Body of pancreas (tissue), 4 donors: ENCODE measurements at regions not wholly inside any gene's neighbourhood (a gene's known extent, or its start where the extent isn't known, plus 50 kb on each side); places are given as distances from the start of the nearest gene placed in this dataset.
"Not testable (repeated sequence)": the region's sequence is repeated elsewhere in the genome, so short reads cannot be mapped to it uniquely, and the experiment has no call there.

Experiments used
- ATAC-seq: fragments of 150-250 bp; one replicate; pipeline ENCODE4 v1.9.1; 2016
- DNase-seq, 4 donors: peaks; one replicate each; pipeline ENCODE4 v3.0.0-alpha.2; 2019
- H3K27ac ChIP-seq, 4 donors: fragments of 200-600 bp; sonication (generic); 1 replicate in 3 of 4; 2 replicates in 1 of 4; pipeline versions ENCODE4 v1.5.1 to v1.6.1; 2016 to 2019; ENCODE audit warnings: mild to moderate bottlenecking in 1 of 4, mixed read lengths in 1 of 4, moderate library complexity in 1 of 4
- H3K27me3 ChIP-seq, 2 donors: fragments of 200-600 bp; sonication (generic); one replicate each; pipeline ENCODE4 v1.6.0; 2016; ENCODE audit warnings: mild to moderate bottlenecking in 1 of 2
- H3K36me3 ChIP-seq, 2 donors: fragments of 200-600 bp; sonication (generic); replicated peaks in 1 of 2; 2 replicates each; pipeline ENCODE4 v1.5.1; 2016; ENCODE audit warnings: low read depth in 2 of 2; ENCODE audit not compliant: insufficient read depth in 1 of 2
- H3K4me1 ChIP-seq: fragments of 200-600 bp; sonication (generic); one replicate; pipeline ENCODE4 v1.6.0; 2016
- H3K4me3 ChIP-seq, 2 donors: fragments of 200-600 bp; sonication (generic); 1 replicate in 1 of 2; 2 replicates in 1 of 2; pipeline ENCODE4 v1.5.1; 2016 to 2019
- H3K9me3 ChIP-seq, 3 donors: fragments of 200-600 bp; sonication (generic); 1 replicate in 2 of 3; 2 replicates in 1 of 3; pipeline ENCODE4 v1.5.1; 2016
- CTCF ChIP-seq, 7 experiments: fragments of 450-650 bp in 4 of 7; fragments of 200-600 bp in 3 of 7; sonication (generic) in 3 of 7; IDR thresholded peaks; one replicate each; pipeline ENCODE4 v1.5.1; 2016 to 2019; ENCODE audit warnings: antibody characterized with exemption in 7 of 7
- POLR2A ChIP-seq, 3 donors: fragments of 450-650 bp; IDR thresholded peaks; one replicate each; pipeline ENCODE4 v1.6.1; 2016; ENCODE audit warnings: antibody characterized with exemption in 3 of 3, mild to moderate bottlenecking in 2 of 3
- WGBS, 2 donors: methylation state at CpG; one replicate each; pipeline ENCODE4 v1.1.5; 2017; 5-methylcytosine and 5-hydroxymethylcytosine counted together
- intact Hi-C: fragments of 100-400 bp; cut with DNase I; formaldehyde crosslinking; loops from one replicate; pipeline ENCODE4 v1.15.1; 2023

- no peaks in the 10 kb centered on the region for H3K36me3 ChIP-seq
- intact Hi-C loops, result no loop called here
- no peak for TF ChIP-seq CTCF (IDR thresholded peaks at IDR 0.05)
- no peak for TF ChIP-seq POLR2A (IDR thresholded peaks at IDR 0.05)
- WGBS, 2 donors, result 51 to 67% methylated on average over 18 to 25 of the region's 26 CpGs
- no peaks in the 10 kb centered on the region for H3K27me3 ChIP-seq
- H3K9me3 ChIP-seq, result no peaks in the 10 kb centered on the region
- DNase-seq (no peak), ATAC-seq (no peak)
- H3K4me3 ChIP-seq, result no peak overlapping the region
- no peak overlapping the region for H3K27ac ChIP-seq
- H3K4me1 ChIP-seq, result no peaks in the 10 kb centered on the region
These were observed 824.7 kb downstream of the KCNJ18 start for GRCh38 chr17:22516861-22517636.

GRCh38 chr17:22517716-22518115, 825.4 kb downstream of the KCNJ18 start:
- Histone ChIP-seq H3K36me3 (no peaks in the 10 kb centered on the region), H3K4me1 (no peaks in the 10 kb centered on the region), H3K9me3 (no peaks in the 10 kb centered on the region), H3K27me3 (no peaks in the 10 kb centered on the region), H3K27ac (no peak overlapping the region), H3K4me3 (no peak overlapping the region)
- no peak for ATAC-seq
- intact Hi-C loops, result no loop called here
- DNase-seq, result no peak
- 38 to 49% methylated on average over 20 of the region's 20 CpGs for WGBS, 2 donors
- TF ChIP-seq CTCF (IDR thresholded peaks at IDR 0.05) (no peak), POLR2A (IDR thresholded peaks at IDR 0.05) (no peak)

GRCh38 chr17:22518185-22518584, 825.9 kb downstream of the KCNJ18 start:
- intact Hi-C loops, result no loop called here
- Histone ChIP-seq H3K4me1 (no peaks in the 10 kb centered on the region), H3K27ac (no peak overlapping the region), H3K27me3 (no peaks in the 10 kb centered on the region), H3K36me3 (no peaks in the 10 kb centered on the region), H3K4me3 (no peak overlapping the region), H3K9me3 (no peaks in the 10 kb centered on the region)
- DNase-seq (no peak), ATAC-seq (no peak)
- 72 to 76% methylated on average over 10 of the region's 10 CpGs for WGBS, 2 donors
- no peak for TF ChIP-seq POLR2A (IDR thresholded peaks at IDR 0.05)
- TF ChIP-seq CTCF (IDR thresholded peaks at IDR 0.05), result no peak

GRCh38 chr17:22548873-22549272, 856.5 kb downstream of the KCNJ18 start:
- DNase-seq, H3K4me3 ChIP-seq, H3K27ac ChIP-seq, intact Hi-C loops, H3K36me3 ChIP-seq, H3K9me3 ChIP-seq, H3K27me3 ChIP-seq, H3K4me1 ChIP-seq, ATAC-seq: not testable (repeated sequence)
- 38 to 46% methylated on average over 1 of the region's 1 CpG for WGBS, 2 donors

- ATAC-seq, H3K27ac ChIP-seq, H3K27me3 ChIP-seq, DNase-seq, H3K9me3 ChIP-seq, H3K4me3 ChIP-seq, intact Hi-C loops, H3K36me3 ChIP-seq, H3K4me1 ChIP-seq: not testable (repeated sequence)
- WGBS, 2 donors, result 57 to 58% methylated on average over 18 to 23 of the region's 23 CpGs
These were observed 859.5 kb downstream of the KCNJ18 start for GRCh38 chr17:22551695-22552415.
